ENCODE measurements at regions not wholly inside any gene's neighbourhood (a gene's known extent, or its start where the extent isn't known, plus 50 kb on each side); places are given as distances from the start of the nearest gene placed in this dataset.

DNA sequence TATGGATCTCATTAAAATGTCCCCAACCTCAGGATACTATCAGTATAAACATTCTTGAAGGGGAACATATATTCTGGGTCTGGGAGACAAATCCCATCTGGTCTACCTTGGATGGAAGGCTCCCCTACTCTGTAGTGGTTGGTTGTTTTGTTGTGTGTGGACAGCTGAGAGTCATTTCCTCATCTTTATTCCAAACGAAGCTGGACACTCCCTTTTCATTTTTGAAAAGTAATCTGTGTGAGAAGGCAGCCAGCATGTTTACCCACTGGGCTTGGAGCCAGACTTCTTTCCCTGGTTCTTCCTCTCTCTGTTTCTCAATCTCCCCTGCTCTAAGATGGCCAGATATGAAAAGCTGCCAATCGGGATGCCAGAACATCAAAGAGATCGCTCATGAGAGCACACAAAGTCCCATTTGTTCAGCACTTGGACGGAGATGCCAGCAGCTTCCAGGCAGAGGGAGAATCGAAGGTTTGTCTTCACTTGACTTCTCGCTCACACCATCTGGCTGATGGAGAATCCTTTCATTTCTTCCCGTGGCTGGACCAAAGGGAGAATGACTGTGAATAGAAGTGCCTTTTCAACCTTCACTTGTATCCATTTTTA is 108.1 kb upstream of the AGR3 start:
- no peak for TF ChIP-seq ZSCAN12 (CRISPR knock-in tag; IDR thresholded peaks at IDR 0.05)
- TF ChIP-seq NFE2 (CRISPR knock-in tag; IDR thresholded peaks at IDR 0.05): no peak
- TF ChIP-seq MBNL3 (CRISPR knock-in tag; conservative IDR thresholded peaks at IDR 0.05): no peak
- peak in 1 of 2 experiments; percentile 41; a peak in 1 of 4 replicates for TF ChIP-seq POLR2A (IDR thresholded peaks at IDR 0.05; ENCODE audit: insufficient read depth in 1 of 2, low read depth in 2 of 2, low read length in 2 of 2)
- no peak for TF ChIP-seq SRSF9 (IDR thresholded peaks at IDR 0.05; ENCODE audit: borderline replicate concordance, insufficient read depth, low read depth, low read length, poor library complexity, severe bottlenecking)

All from HepG2 (cell line).